ENCODE measurements at regions not wholly inside any gene's neighbourhood (a gene's known extent, or its start where the extent isn't known, plus 50 kb on each side); places are given as distances from the start of the nearest gene placed in this dataset.

GRCh38 chr12:85405781-85406522 lies 125.9 kb downstream of the ALX1 start:
- no peak for TF ChIP-seq CTCF (IDR thresholded peaks at IDR 0.05)
- no peak for TF ChIP-seq USF1 (CRISPR knock-in tag; IDR thresholded peaks at IDR 0.05)
- no peak for TF ChIP-seq ZBTB43 (CRISPR knock-in tag; IDR thresholded peaks at IDR 0.05)
- no peak for TF ChIP-seq CREB1 (CRISPR knock-in tag; IDR thresholded peaks at IDR 0.05)
- TF ChIP-seq MAX (CRISPR knock-in tag; IDR thresholded peaks at IDR 0.05): no peak
- no peak for TF ChIP-seq USF2 (CRISPR knock-in tag; IDR thresholded peaks at IDR 0.05)
- TF ChIP-seq ZNF121 (CRISPR knock-in tag; IDR thresholded peaks at IDR 0.05): no peak
- no peak for TF ChIP-seq FOXK1 (CRISPR knock-in tag; IDR thresholded peaks at IDR 0.05)

Measured in WTC11 (cell line).